Neural cell (in vitro differentiated cells): ENCODE measurements at regions not wholly inside any gene's neighbourhood (a gene's known extent, or its start where the extent isn't known, plus 50 kb on each side); places are given as distances from the start of the nearest gene placed in this dataset.

Experiments used
- H2AFZ ChIP-seq: fragments of 200-600, 300-800 bp; sonication (generic), shearing (Covaris generic); 2 replicates; pipeline ENCODE4 v1.6.0; 2014; ENCODE audit warnings: low read depth, mild to moderate bottlenecking, antibody characterized with exemption, low read length, moderate library complexity
- H3F3A ChIP-seq: fragments of 200-600 bp; shearing (Covaris generic); 2 replicates; pipeline ENCODE4 v1.6.1; 2016; ENCODE audit warnings: mild to moderate bottlenecking, moderate library complexity, mixed read lengths, antibody characterized with exemption, low read length; ENCODE audit not compliant: insufficient read depth, poor library complexity, severe bottlenecking
- H3K27ac ChIP-seq: fragments of 200-600, 300-800 bp; sonication (generic), shearing (Covaris generic); 2 replicates; pipeline ENCODE4 v1.5.1; 2014; ENCODE audit warnings: mild to moderate bottlenecking, low read length, moderate library complexity
- H3K27me3 ChIP-seq: fragments of 300-800, 200-600 bp; sonication (generic), shearing (Covaris generic); 2 replicates; pipeline ENCODE4 v1.6.0; 2014; ENCODE audit warnings: mild to moderate bottlenecking, low read depth, low read length, moderate library complexity; ENCODE audit not compliant: insufficient read depth
- H3K36me3 ChIP-seq: fragments of 300-800, 200-600 bp; sonication (generic), shearing (Covaris generic); 2 replicates; pipeline ENCODE4 v1.5.1; 2014; ENCODE audit warnings: mild to moderate bottlenecking, antibody characterized with exemption, low read length, moderate library complexity; ENCODE audit not compliant: insufficient read depth
- H3K4me2 ChIP-seq: fragments of 300-800, 200-600 bp; sonication (generic), shearing (Covaris generic); 2 replicates; pipeline ENCODE4 v1.6.0; 2014; ENCODE audit warnings: mild to moderate bottlenecking, low read length
- H3K4me3 ChIP-seq: fragments of 300-800, 200-600 bp; sonication (generic), shearing (Covaris generic); 2 replicates; pipeline ENCODE4 v1.5.1; 2014; ENCODE audit warnings: mild to moderate bottlenecking, low read length, moderate library complexity
- H3K79me2 ChIP-seq: fragments of 200-600 bp; shearing (Covaris generic); replicated peaks from 2 replicates; pipeline ENCODE4 v1.6.0; 2014; ENCODE audit warnings: mild to moderate bottlenecking, low read length, moderate library complexity; ENCODE audit not compliant: insufficient read depth
- H3K9ac ChIP-seq: fragments of 300-800, 200-600 bp; sonication (generic), shearing (Covaris generic); 2 replicates; pipeline ENCODE4 v1.6.1; 2016; ENCODE audit warnings: mild to moderate bottlenecking, low read length, mixed read lengths
- H3K9me2 ChIP-seq: fragments of 200-600 bp; shearing (Covaris generic); 2 replicates; pipeline ENCODE4 v1.6.1; 2016; ENCODE audit warnings: mild to moderate bottlenecking, low read length, mixed read lengths; ENCODE audit not compliant: insufficient read depth
- H3K9me3 ChIP-seq: fragments of 200-600, 300-800 bp; sonication (generic), shearing (Covaris generic); 2 replicates; pipeline ENCODE4 v1.6.1; 2016; ENCODE audit warnings: mild to moderate bottlenecking, mixed run types, low read length, moderate library complexity, mixed read lengths
- H4K20me1 ChIP-seq: fragments of 200-600 bp; shearing (Covaris generic); 2 replicates; pipeline ENCODE4 v1.6.1; 2016; ENCODE audit warnings: mild to moderate bottlenecking, mixed run types; ENCODE audit not compliant: insufficient read depth
- EP300 ChIP-seq: fragments of 450-650 bp; conservative IDR thresholded peaks from 2 replicates; pipeline ENCODE4 v1.6.1; 2014; ENCODE audit warnings: antibody characterized with exemption, mild to moderate bottlenecking, moderate library complexity; ENCODE audit not compliant: poor library complexity, severe bottlenecking
- EZH2 ChIP-seq: fragments of 200-600, 300-800 bp; shearing (Covaris generic), sonication (generic); IDR thresholded peaks from 2 replicates; pipeline ENCODE4 v1.6.1; 2014; ENCODE audit warnings: antibody characterized with exemption, low read length, borderline replicate concordance, mild to moderate bottlenecking; ENCODE audit not compliant: insufficient read depth, poor library complexity, severe bottlenecking
- MXI1 ChIP-seq: fragments of 450-650 bp; conservative IDR thresholded peaks from 2 replicates; pipeline ENCODE4 v1.6.1; 2014; ENCODE audit warnings: antibody characterized with exemption, mild to moderate bottlenecking; ENCODE audit not compliant: poor library complexity, severe bottlenecking
- POLR2AphosphoS5 ChIP-seq: IDR thresholded peaks from 2 replicates; pipeline ENCODE4 v1.6.1; 2012
- RAD21 ChIP-seq: fragments of 450-650 bp; conservative IDR thresholded peaks from 2 replicates; pipeline ENCODE4 v1.6.1; 2014; ENCODE audit warnings: antibody characterized with exemption, mild to moderate bottlenecking, moderate library complexity
- SMC3 ChIP-seq: fragments of 450-650 bp; conservative IDR thresholded peaks from 2 replicates; pipeline ENCODE4 v1.6.1; 2014; ENCODE audit warnings: antibody characterized with exemption, mild to moderate bottlenecking, moderate library complexity; ENCODE audit not compliant: poor library complexity
- TAF1 ChIP-seq: IDR thresholded peaks from 2 replicates; pipeline ENCODE4 v1.6.1; 2012; ENCODE audit warnings: low read depth
- TF ChIP-seq, protein P1 (sequence below): IDR thresholded peaks from 2 replicates; pipeline ENCODE4 v1.6.1; 2012; ENCODE audit warnings: borderline replicate concordance
- TF ChIP-seq, protein P2 (sequence below): fragments of 450-650 bp; IDR thresholded peaks from 2 replicates; pipeline ENCODE4 v1.5.1; 2014; ENCODE audit warnings: antibody characterized with exemption, mild to moderate bottlenecking, moderate library complexity; ENCODE audit not compliant: poor library complexity, severe bottlenecking

- no peak overlapping the region for H2AFZ ChIP-seq
- H3K4me2 ChIP-seq, result no peak overlapping the region
- H3K9me3 ChIP-seq, result peaks cover 2% of the 10 kb centered on the region
- no peaks in the 10 kb centered on the region for H3K27me3 ChIP-seq
- no peaks in the 10 kb centered on the region for H3K36me3 ChIP-seq
- no peaks in the 10 kb centered on the region for H3K9me2 ChIP-seq
- H3K79me2 ChIP-seq, result no peaks in the 10 kb centered on the region
- peak overlapping the region; percentile 61 for H3K27ac ChIP-seq
- TF ChIP-seq POLR2AphosphoS5 (no peak), SMC3 (no peak), MXI1 (no peak), RAD21 (no peak)
- TF ChIP-seq, protein P1, sequence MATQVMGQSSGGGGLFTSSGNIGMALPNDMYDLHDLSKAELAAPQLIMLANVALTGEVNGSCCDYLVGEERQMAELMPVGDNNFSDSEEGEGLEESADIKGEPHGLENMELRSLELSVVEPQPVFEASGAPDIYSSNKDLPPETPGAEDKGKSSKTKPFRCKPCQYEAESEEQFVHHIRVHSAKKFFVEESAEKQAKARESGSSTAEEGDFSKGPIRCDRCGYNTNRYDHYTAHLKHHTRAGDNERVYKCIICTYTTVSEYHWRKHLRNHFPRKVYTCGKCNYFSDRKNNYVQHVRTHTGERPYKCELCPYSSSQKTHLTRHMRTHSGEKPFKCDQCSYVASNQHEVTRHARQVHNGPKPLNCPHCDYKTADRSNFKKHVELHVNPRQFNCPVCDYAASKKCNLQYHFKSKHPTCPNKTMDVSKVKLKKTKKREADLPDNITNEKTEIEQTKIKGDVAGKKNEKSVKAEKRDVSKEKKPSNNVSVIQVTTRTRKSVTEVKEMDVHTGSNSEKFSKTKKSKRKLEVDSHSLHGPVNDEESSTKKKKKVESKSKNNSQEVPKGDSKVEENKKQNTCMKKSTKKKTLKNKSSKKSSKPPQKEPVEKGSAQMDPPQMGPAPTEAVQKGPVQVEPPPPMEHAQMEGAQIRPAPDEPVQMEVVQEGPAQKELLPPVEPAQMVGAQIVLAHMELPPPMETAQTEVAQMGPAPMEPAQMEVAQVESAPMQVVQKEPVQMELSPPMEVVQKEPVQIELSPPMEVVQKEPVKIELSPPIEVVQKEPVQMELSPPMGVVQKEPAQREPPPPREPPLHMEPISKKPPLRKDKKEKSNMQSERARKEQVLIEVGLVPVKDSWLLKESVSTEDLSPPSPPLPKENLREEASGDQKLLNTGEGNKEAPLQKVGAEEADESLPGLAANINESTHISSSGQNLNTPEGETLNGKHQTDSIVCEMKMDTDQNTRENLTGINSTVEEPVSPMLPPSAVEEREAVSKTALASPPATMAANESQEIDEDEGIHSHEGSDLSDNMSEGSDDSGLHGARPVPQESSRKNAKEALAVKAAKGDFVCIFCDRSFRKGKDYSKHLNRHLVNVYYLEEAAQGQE, result no peak
- TF ChIP-seq, protein P2, sequence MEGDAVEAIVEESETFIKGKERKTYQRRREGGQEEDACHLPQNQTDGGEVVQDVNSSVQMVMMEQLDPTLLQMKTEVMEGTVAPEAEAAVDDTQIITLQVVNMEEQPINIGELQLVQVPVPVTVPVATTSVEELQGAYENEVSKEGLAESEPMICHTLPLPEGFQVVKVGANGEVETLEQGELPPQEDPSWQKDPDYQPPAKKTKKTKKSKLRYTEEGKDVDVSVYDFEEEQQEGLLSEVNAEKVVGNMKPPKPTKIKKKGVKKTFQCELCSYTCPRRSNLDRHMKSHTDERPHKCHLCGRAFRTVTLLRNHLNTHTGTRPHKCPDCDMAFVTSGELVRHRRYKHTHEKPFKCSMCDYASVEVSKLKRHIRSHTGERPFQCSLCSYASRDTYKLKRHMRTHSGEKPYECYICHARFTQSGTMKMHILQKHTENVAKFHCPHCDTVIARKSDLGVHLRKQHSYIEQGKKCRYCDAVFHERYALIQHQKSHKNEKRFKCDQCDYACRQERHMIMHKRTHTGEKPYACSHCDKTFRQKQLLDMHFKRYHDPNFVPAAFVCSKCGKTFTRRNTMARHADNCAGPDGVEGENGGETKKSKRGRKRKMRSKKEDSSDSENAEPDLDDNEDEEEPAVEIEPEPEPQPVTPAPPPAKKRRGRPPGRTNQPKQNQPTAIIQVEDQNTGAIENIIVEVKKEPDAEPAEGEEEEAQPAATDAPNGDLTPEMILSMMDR, result no peak
- H3F3A ChIP-seq, result no peaks in the 10 kb centered on the region
- H3K4me3 ChIP-seq, result no peak overlapping the region
- no peaks in the 10 kb centered on the region for H4K20me1 ChIP-seq
- H3K9ac ChIP-seq, result no peak overlapping the region
These were observed 1097.2 kb upstream of the CNTNAP5 start for GRCh38 chr2:122927710-122928557.

- Histone ChIP-seq H3K9me2 (no peaks in the 10 kb centered on the region), H3K36me3 (no peaks in the 10 kb centered on the region), H3K27ac (no peak overlapping the region), H3K79me2 (no peaks in the 10 kb centered on the region), H3K9ac (no peak overlapping the region), H3K4me3 (no peak overlapping the region), H2AFZ (no peak overlapping the region), H3F3A (no peaks in the 10 kb centered on the region), H4K20me1 (no peaks in the 10 kb centered on the region), H3K4me2 (no peak overlapping the region), H3K27me3 (no peaks in the 10 kb centered on the region), H3K9me3 (peaks cover 2% of the 10 kb centered on the region)
- TF ChIP-seq, protein P2, result no peak
- no peak for TF ChIP-seq RAD21
- TF ChIP-seq EZH2, result no peak
- TF ChIP-seq TAF1, result no peak
- TF ChIP-seq SMC3, result no peak
- no peak for TF ChIP-seq POLR2AphosphoS5
- no peak for TF ChIP-seq EP300
- no peak for TF ChIP-seq MXI1
These were observed 1095.7 kb upstream of the CNTNAP5 start for GRCh38 chr2:122929347-122929746.
